ENCODE measurements at regions not wholly inside any gene's neighbourhood (a gene's known extent, or its start where the extent isn't known, plus 50 kb on each side); places are given as distances from the start of the nearest gene placed in this dataset.
"Not testable (repeated sequence)": the region's sequence is repeated elsewhere in the genome, so short reads cannot be mapped to it uniquely, and the experiment has no call there.

DNA sequence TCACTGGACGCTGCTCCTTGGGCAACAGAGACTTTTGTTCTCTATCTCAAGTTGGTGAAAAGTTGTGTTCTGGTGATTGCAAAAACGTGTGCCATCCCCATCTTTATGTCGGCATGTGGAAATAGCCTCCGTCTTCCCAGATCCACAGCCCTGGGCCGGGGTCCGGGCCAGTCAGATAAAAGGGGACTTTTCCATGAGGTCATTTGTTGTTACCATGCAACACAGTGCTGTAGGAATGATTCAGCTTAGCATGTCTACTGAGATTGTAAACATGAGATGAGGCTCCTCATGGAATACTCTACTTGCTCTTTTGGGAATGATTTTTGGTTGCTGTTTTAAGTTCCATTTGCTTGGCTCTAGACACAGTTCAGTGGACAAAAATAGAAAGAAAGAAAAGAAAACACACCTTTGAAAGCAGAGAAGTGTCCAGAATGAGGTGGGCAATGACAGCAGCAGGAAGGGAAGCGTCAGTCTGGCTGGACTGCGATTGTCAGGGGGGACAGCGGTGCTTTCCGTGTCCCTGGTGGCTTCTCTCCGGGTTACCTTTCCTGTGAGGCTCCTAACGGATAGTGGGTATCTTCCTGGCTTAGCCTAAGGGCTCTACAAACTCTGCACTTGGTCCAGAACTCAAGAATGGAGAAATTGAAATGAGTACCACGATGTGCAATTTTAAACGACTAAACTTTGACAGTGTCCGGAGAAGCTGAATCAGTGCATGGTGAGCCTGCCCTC is 91.6 kb downstream of the TEX29 start:
- DNase-seq (ENCODE audit: low read depth in 2 of 3, low spot score in 1 of 3): no peak

DNA sequence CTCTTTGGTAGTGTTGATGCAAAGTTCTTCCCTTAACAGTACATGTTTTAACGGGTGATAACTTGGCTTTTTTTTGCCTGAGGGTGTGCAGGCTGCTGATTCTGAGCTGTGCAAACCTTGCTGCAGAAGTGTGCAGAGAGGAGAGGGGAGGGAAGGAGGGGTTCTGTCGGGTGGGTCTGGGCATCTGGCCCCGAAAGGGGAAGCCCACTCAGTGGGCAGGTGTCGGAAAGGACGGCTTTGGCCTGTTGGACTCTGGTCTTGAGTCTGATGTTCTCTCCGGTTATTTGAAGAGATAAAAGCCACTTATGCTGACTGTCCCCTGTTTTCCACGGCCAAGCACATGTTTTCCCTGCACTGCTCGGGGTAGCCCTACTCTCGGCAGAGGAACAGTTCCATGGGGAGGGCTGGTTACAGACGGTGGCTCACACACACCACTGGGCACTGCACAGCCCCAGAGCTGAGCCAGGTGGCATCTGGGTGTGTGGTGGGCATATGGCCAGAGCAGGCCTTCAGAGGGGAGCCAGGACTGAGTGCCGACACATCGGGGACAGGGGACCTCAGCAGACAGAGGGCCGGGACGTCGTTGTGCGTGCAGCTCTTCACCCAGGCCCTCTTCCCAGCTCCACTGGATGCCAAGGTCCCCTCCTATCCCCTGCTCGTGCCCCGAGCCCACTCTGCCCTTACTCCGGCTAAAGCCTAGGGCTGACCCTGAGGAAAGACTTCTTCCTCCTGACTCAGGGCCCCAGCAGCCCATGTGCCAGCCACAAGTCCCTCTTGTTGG is 93.2 kb downstream of the TEX29 start:
- DNase-seq (ENCODE audit: low read depth in 2 of 3, low spot score in 1 of 3): no peak

DNA sequence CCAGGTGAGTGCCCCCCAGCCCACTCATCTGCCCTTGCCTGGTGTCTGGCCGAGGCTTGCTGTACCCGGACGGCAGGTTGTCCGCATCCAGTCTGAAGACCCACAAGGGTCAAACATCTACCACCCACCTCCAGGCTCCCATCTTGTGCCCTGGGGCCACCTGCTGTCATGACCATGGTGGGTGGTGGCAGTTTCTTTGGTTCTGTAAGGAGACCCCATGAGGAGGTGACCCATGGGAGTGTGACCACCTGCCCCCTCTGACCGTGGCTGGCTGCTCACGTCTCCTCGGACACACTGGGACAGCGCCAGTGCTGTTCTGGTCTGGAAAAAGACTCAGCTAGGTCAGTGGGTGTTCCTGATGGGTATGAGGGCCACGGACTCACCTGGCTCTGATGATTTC is 93.9 kb downstream of the TEX29 start:
- DNase-seq (ENCODE audit: low read depth in 2 of 3, low spot score in 1 of 3): no peak

DNA sequence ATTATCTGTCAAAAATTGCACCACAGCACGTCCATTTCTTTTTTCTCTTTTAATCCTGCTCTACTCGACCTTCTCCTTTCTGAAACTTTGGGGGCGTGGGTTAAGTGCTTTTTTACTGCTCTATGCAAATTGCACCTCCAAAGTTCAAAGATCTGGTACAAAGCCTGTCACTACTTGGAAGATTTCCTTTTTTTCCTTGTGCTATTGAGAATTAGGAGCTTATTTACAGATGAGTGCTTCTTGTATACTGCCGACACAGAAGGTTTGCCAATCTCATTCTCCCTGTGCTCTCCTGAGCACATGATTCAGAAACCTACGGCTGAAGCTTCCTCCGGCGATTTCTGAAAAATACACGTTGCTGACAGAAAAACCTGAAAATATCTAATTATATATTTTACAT is 94.8 kb downstream of the TEX29 start:
- DNase-seq (ENCODE audit: low read depth in 2 of 3, low spot score in 1 of 3): no peak

DNA sequence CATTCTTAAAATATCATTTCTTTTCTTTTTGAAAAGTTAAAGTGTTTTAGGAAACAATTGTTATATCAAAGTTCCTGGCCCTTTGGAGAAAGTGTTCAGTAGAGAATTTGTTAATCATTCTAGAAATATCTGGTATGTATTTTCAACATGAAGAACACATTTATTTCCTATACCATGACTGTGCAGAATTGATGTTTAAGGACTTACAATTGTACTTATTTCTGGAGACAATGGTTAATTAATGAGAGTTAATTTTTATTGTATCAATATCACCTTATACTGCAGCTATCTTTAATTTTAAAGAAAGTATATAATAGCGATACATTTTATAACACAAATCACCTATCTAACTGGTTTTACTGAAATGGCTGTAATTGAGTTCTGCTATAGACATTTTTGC is 95.3 kb downstream of the TEX29 start:
- no peak for DNase-seq (ENCODE audit: low read depth in 2 of 3, low spot score in 1 of 3)

DNA sequence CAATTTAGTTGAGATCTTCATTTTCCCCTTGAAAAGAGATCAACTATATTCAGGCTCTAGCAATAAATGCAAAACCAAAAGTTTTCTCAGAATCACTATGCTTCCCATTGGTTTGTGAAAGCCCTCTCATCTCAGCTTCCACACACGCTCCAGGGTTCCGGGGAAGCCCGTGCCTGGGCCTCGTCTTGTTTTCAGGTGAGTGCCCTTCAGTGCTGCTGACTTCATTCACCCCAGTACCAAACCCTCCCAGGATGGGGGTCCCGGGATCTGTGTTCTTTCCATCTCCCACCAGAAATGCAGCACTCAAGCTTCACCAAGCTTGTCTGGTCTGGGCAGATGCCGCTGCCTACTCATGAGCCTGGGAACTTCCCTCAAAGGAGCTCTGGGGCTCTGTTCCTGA is 97.7 kb downstream of the TEX29 start:
- no peak for DNase-seq (ENCODE audit: low read depth in 2 of 3, low spot score in 1 of 3)

DNA sequence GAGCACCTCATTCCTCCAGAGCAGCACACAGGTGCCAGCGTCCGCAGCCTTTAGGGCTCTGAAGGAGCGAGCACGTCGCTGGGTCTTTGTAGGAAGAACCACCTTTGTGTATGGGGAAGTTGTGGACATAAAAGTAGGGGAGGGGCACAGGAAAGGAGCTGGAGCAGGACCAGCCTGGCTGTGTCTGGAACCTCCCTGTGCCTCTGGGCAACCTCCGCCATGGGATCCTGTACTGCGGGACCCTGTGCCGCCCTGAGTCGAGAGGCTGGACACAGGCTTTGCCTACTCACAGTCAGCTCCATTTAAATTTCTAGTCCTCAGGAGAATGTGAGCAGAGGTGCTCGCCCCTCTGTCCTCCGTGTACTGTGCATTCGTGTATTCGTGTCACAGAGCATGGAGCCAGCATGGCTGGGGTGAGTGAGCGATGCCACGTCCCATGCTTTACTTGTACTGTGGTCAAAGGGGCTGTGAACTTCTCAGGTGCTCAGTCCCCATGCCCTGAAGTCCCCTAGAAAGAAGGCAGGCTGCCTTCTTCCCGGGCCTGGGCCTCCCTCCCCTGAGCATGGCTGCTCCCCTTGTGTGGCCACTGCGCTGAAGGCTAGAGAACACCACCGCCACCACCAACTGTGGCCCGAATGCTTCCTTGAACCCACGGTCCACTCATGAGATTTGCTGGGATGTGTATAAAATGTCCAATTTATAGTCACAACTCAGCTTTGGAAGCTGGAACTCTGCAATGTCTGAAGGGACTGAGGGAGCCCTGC is 99.9 kb downstream of the TEX29 start:
- DNase-seq (ENCODE audit: low read depth in 2 of 3, low spot score in 1 of 3): no peak

DNA sequence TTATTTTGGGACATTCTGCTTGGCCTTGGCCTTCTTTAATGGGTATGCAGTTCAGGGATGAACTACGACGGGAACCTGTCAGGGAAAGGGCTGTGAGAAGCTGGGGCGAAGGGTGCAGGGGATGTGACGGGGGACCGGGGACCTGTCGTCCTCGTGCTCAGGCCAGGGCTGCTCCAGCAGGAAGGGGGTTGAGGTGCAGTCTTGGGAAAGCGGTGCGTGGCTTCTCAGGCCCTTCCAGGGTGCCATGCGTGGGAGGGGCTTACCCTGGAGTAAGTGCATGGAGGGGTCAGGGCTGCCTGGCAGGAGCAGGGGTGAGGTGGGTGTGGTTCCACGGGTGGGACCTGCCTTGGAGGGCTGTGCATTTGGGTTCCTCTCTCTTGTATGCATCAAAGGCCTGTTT is 100.8 kb downstream of the TEX29 start:
- no peak for DNase-seq (ENCODE audit: low read depth in 2 of 3, low spot score in 1 of 3)

DNA sequence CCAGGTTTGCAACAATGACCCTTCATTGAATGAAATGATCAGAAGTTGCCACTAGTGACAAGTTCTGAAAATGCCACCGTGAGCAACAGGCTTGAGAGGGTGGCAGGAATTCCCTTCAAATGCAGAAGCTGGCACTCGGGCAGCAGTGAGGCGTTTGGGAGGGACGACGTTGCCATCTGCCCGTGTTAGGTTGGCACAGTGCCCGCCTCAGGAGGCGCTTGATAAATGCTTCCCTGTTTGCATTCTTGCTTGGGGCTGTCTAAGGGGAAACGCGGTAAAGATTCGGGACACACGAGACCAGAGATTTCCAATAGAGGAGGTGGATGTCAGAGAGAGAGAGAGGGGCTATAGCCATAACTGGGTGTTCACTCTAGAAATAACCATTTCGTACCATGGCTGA is 101.9 kb downstream of the TEX29 start:
- DNase-seq (ENCODE audit: low read depth in 2 of 3, low spot score in 1 of 3): no peak

DNA sequence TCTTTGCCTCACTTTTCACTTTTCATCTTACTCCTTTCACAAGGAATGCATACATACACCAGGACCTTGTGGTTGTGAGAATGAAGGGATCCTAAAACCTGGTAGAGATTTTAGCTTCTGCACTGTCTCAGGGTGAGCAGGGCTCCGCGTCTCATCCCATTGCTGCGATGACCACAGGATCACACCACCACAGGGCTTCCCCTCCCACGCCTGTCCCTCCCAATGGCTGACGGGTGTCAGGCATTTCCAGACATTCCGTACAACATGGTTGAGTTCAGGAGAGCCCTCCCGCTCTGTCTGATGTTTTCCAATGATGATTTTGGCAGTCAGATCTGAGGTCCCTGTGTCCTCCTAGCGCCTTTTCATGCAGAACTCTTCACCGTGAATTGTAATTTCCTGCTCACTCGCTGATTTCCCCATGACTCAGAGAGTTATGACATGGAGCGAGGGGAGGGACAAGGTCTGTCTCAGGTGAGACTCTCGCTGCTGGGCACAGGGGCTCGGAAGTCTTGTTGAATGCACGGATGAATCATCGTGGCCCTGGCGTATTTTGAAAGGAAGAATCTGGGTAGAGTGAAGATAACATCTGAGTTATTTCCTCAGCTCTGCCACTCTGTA is 102.8 kb downstream of the TEX29 start:
- no peak for DNase-seq (ENCODE audit: low read depth in 2 of 3, low spot score in 1 of 3)

DNA sequence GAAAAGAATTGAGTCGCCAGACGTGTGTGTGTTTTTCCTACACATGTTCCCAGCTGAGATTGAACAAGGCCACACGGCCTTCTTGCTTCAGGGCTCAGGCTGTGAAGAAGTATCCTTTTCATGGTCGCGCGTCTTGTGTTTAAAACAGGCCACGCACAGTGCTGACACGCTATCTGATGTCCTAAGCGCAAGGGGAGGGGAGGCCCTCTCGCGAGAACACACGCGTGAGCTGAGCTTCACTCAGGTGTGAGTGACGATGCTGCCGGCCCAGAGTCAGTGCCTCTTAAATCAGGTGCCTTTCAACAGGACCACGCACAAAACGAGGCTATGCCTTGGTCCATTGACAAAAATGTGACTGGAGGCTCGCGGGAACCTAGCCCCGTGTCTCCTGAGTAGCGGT is 103.7 kb downstream of the TEX29 start:
- no peak for DNase-seq (ENCODE audit: low read depth in 2 of 3, low spot score in 1 of 3)

DNA sequence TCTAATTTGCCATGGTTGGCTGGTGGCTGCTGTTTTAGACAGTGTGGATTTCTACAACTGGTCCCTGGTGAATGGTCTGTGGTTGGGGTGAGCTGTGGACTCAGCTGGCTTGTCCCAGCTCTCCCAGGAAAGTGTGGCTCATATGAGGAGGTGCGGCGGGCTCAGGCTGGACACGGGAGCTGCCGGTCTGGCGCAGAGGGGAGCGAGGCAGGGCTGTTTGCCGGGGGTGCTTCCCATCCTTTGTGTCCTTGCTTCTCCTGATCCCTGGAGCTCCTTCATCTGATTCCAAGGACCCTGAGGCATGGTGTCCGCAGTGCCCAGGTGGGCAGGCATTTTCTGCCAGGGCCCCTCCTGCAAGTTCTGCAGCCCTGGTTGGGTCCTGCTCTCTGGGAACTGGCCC is 104.9 kb downstream of the TEX29 start:
- no peak for DNase-seq (ENCODE audit: low read depth in 2 of 3, low spot score in 1 of 3)

DNA sequence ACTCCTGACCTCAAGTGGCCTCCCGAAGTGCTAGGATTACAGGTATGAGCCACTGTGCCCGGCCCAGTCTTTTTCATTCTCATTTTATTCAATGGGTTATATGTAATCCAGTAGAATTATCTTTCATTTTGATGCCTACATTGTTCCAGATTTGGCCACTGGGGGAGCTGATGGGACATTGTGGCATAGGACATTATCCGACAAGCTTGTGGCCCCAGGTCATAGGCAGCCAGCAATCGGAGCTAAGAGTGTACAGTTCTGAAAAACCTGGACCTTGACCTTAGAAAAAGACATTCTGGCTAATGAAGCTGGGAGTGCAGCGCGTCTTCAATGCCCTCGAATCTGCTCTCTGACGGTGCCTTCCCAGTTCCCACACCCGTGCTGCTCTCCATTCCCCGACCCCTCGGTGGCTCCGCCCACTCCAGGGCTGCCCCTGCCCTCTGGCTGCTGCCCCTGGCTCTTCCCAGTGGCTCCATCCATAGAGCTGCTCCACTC is 108.7 kb downstream of the TEX29 start:
- peak; percentile 13 to 49 (median 24) for DNase-seq (ENCODE audit: low read depth in 2 of 3, low spot score in 1 of 3)

DNA sequence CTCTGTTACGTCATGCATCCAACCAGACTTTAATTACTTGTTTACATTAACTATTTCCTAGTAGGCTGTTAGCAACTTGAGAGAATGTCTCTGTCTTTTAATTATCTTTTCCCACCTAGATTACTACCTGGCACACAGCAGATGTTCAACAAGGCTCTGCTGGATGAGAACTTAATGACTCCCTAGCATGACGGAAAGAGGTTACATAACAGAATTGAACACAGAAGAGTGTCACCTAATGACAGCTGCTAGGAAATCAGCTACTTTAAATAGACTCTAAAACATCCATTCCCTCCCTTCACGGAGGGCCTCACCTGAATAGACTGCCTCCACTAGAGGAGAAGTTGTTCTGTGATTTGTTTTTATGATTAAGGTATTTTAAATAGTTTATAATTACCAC is 110.8 kb downstream of the TEX29 start:
- DNase-seq (ENCODE audit: low read depth in 2 of 3, low spot score in 1 of 3): no peak

DNA sequence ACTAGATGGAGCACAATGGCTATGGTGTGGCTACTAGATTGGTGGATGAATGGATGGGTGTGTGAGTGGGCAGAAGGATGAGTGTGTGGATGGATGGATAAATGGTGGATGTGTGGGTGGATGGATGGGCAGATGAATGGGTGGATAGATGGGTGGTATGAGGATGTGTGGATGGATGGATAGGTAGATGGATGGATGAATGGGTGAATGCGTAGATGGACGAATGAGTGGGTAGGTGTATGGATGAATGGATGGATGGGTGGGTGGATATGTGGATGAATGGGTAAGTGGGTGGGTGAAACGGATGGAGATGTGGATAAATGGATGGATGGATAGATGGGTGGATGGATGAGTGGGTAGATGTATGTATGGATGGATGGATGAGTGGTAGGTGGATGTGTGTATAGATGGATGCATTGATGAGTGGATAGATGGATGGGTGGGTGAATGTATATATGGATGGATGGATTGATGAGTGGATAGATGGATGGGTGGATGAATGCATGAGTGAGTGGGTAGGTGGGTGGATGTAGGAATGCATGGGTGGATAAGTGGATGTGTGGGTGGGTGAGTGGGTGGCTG is 114.2 kb downstream of the TEX29 start:
- DNase-seq (ENCODE audit: low read depth in 2 of 3, low spot score in 1 of 3): no peak

DNA sequence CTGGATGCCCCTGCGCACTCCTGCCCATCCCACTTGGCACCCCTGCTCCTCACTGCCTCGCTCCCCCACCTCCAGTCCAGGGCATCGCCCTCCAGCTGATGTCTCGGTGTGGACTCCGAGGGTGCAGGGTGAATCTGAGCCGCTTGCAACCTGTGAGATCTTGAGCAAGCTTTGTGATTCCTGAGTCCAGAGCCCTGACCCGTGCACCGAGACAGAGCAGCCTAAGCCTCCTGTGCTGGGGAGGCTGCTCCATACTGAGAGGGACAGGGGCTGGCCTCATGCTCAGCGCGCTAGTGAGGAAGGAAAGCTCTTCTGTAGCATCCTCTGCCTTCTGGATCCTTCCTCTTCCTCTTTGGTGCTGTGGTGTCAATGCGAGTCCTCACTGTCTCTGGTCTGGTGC is 116.0 kb downstream of the TEX29 start:
- DNase-seq (ENCODE audit: low read depth in 2 of 3, low spot score in 1 of 3): no peak

DNA sequence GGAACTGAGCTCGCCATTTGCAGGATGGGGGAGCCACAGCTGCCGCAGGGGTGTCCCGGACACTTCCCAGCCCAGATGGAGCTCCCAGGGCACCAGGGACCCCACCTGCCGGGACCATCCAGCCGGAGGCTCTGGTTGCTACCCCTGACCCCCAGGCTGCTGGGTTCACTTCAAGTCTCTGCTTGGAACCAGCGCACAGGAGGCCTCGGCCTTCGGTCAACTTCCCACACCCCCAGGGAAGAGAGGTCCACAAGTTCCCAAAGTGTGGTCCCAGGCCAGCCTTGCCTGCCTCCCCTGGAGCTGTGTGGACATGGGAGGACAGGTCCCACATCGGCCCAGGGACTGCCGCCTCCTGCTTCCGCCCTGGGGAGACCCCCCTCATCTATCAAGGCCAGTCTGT is 117.0 kb downstream of the TEX29 start:
- no peak for DNase-seq (ENCODE audit: low read depth in 2 of 3, low spot score in 1 of 3)

DNA sequence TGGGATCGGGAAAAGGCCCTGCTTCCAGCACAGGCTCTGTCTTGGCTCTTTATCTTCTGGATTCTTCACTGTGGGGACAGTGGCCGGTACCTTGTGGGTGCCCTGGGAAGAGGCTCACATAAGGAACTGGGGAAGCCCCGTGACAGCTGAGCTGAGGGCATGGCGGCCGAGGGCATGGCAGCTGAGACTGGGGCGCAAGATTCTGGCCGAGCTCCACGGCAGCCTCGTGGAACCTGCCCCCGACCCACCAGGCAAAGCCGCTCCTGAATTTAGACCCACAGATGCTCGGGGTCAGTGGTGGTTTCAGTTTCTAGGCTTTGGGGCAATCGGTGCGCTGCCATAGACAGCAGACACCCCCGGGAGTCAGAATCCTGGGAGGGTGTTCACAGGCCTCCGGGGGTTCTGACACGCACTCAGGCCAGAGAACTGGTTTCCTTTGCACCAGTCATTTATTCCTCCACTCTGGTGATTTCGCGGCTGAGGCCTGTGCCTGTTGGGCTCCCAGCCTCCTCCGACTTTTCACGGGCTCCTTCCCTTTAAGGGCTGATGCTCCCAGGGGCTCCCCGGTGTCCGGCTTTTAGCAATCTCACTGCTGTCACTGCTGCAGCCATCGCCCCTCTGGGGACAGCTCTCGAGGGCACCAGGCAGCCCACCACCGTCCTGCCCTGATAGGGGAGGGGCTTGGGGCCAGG is 117.6 kb downstream of the TEX29 start:
- DNase-seq (ENCODE audit: low read depth in 2 of 3, low spot score in 1 of 3): no peak

DNA sequence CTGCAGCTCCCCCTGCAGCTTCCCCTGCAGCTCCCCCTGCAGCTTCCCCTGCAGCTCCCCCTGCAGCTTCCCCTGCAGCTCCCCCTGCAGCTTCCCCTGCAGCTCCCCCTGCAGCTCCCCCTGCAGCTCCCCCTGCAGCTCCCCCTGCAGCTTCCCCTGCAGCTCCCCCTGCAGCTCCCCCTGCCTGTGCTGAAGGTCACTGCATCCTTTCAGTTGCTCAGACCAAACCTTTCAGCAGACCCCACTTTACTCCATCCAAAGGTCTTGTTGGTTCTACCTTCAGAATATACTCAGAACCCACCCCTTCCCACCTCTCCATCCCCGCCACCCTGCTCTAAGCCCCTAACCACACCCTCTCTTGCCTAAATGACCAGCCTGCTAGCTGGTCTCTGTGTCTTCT is 120.0 kb downstream of the TEX29 start:
- DNase-seq (ENCODE audit: low read depth in 2 of 3, low spot score in 1 of 3): not testable (repeated sequence)

DNA sequence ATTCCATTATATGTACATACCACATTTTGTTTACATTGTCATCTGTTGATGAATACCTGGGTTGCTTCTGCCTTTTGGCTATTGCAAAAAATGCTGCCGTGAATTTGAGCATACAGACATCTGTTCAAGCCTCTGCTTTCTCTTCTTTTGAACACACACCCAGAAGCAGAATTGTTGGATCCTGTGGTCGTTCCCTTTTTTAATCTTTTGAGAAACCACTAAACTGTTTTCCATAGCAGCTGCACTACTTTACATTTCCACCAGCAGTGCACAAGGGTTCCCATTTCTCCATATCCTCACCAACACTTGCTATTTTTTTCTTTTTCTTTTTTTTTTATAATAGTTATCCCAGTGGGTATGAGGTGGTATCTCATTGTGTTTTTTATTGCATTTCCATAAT is 123.5 kb downstream of the TEX29 start:
- no peak for DNase-seq (ENCODE audit: low read depth in 2 of 3, low spot score in 1 of 3)

DNA sequence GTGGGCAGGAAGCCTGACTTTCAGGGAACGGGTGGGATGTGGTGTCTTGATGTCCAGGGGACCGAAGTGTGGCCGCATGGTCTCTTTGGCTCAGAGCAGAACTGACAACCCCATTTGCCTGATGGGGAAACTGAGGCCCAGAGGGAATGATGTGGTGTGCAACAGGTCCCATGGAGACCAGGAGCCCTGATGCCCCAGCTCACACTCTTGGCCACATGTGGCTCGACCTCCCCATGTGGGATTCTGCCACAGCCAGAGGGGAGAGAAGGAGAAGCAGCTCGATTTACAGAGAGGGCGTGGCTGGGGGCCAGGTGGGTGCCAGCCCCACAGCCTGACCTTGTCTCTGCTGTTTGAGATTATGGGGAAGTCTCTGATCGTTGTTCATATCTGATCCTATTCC is 128.1 kb downstream of the TEX29 start:
- no peak for DNase-seq (ENCODE audit: low read depth in 2 of 3, low spot score in 1 of 3)

Measured in stimulated activated CD4-positive, alpha-beta T cell treated with anti-CD3 and anti-CD28 coated beads, Interleukin-12 subunit alpha, Interleukin-12 subunit beta, amount 100 ng/mL, for 48 hours (primary cell).